HFF-Myc (cell line): ENCODE measurements at regions not wholly inside any gene's neighbourhood (a gene's known extent, or its start where the extent isn't known, plus 50 kb on each side); places are given as distances from the start of the nearest gene placed in this dataset.

Source experiments
- DNase-seq: peaks from one replicate; pipeline ENCODE4 v3.0.0-alpha.2; 2011; ENCODE audit warnings: low read depth; ENCODE audit errors: extremely low read depth
- H3K4me3 ChIP-seq: replicated peaks from 2 replicates; pipeline ENCODE4 v1.5.1; 2011; ENCODE audit warnings: low read depth, mild to moderate bottlenecking, control low read depth, low read length
- CTCF ChIP-seq: IDR thresholded peaks from 2 replicates; pipeline ENCODE4 v1.5.1; 2012; ENCODE audit warnings: mild to moderate bottlenecking, low read depth, low read length, control low read depth; ENCODE audit errors: missing control alignments

- no peak overlapping the region for H3K4me3 ChIP-seq
- DNase-seq = no peak
- TF ChIP-seq CTCF = no peak
Measured at GRCh38 chr4:55018521-55018920, 106.9 kb downstream of the KDR start.

- DNase-seq = no peak
- no peak for TF ChIP-seq CTCF
- H3K4me3 ChIP-seq = no peak overlapping the region
Measured at GRCh38 chr4:55017406-55017805, 108.0 kb downstream of the KDR start.

GRCh38 chr4:55016131-55016530 is 109.3 kb downstream of the KDR start:
- DNase-seq = no peak
- no peak for TF ChIP-seq CTCF
- no peak overlapping the region for H3K4me3 ChIP-seq

- H3K4me3 ChIP-seq = no peak overlapping the region
- DNase-seq = no peak
- no peak for TF ChIP-seq CTCF
Measured at GRCh38 chr4:55014876-55015275, 110.5 kb downstream of the KDR start.

- H3K4me3 ChIP-seq = no peak overlapping the region
- no peak for TF ChIP-seq CTCF
- DNase-seq = no peak
Measured at GRCh38 chr4:55013431-55013955, 111.9 kb downstream of the KDR start.

- DNase-seq = no peak
- no peak overlapping the region for H3K4me3 ChIP-seq
- no peak for TF ChIP-seq CTCF
Measured at GRCh38 chr4:55012363-55013230, 112.8 kb downstream of the KDR start.

- DNase-seq = no peak
- TF ChIP-seq CTCF = no peak
- no peak overlapping the region for H3K4me3 ChIP-seq
Measured at GRCh38 chr4:55011761-55012160, 113.6 kb downstream of the KDR start.
